ENCODE measurements at regions not wholly inside any gene's neighbourhood (a gene's known extent, or its start where the extent isn't known, plus 50 kb on each side); places are given as distances from the start of the nearest gene placed in this dataset.

- TF ChIP-seq REST (IDR thresholded peaks at IDR 0.05; ENCODE audit: insufficient read depth in 1 of 2, low read depth in 2 of 2, low read length in 1 of 2): no peak
- TF ChIP-seq SIN3A (IDR thresholded peaks at IDR 0.05; ENCODE audit: borderline replicate concordance, insufficient read depth, low read depth, low read length): no peak
- TF ChIP-seq TCF7L2 (IDR thresholded peaks at IDR 0.05; ENCODE audit: low read depth, low read length): no peak
- TF ChIP-seq CTCF (IDR thresholded peaks at IDR 0.05): no peak
- no peak for TF ChIP-seq POLR2AphosphoS5 (IDR thresholded peaks at IDR 0.05; ENCODE audit: low read depth, low read length)
Observed at GRCh38 chr1:164017239-164017638, 541.7 kb upstream of the PBX1 start.

GRCh38 chr1:164020391-164020790 lies 538.6 kb upstream of the PBX1 start:
- Histone ChIP-seq H3K36me3 (ENCODE audit: control insufficient read depth, insufficient read depth, low read length) (no peaks in the 10 kb centered on the region), H3K27me3 (ENCODE audit: control insufficient read depth, insufficient read depth, low read length) (no peaks in the 10 kb centered on the region), H3K4me1 (ENCODE audit: control insufficient read depth, insufficient read depth, low read length) (no peaks in the 10 kb centered on the region), H3K9me3 (ENCODE audit: control insufficient read depth, insufficient read depth, low read depth, low read length) (0 out of 2 replicates have a peak, but pooled peaks cover 3% of the 10 kb centered on the region), H3K27ac (ENCODE audit: low read length) (no peak overlapping the region), H3K4me3 (ENCODE audit: low read depth in 2 of 2, low read length in 2 of 2) (no peak overlapping the region)
- intact Hi-C loops (cut with micrococcal nuclease; ENCODE audit: unreplicated experiment): no loop called here
- DNase-seq (ENCODE audit: low read depth, low spot score): no peak
- CTCF ChIA-PET: no interaction called here
- POLR2A ChIA-PET: no interaction called here
- in situ Hi-C loops (cut with HindIII; ENCODE audit: low pct_unique_long_range_greater_than_20kb, low sequenced_read_pairs): no loop called here
- BruUV-seq (replicated peaks): no TSS peak
- TF ChIP-seq POLR2AphosphoS5 (IDR thresholded peaks at IDR 0.05; ENCODE audit: low read depth, low read length) (no peak), SIN3A (IDR thresholded peaks at IDR 0.05; ENCODE audit: borderline replicate concordance, insufficient read depth, low read depth, low read length) (no peak), CTCF (IDR thresholded peaks at IDR 0.05) (no peak), REST (IDR thresholded peaks at IDR 0.05; ENCODE audit: insufficient read depth in 1 of 2, low read depth in 2 of 2, low read length in 1 of 2) (no peak), TCF7L2 (IDR thresholded peaks at IDR 0.05; ENCODE audit: low read depth, low read length) (no peak)
- ATAC-seq: no peak

More at GRCh38 chr1:164017239-164017638, 541.7 kb upstream of the PBX1 start:
- DNase-seq (ENCODE audit: low read depth, low spot score) (no peak), ATAC-seq (no peak)
- no peaks in the 10 kb centered on the region for H3K27me3 ChIP-seq (ENCODE audit: control insufficient read depth, insufficient read depth, low read length)
- 0 out of 2 replicates have a peak, but pooled peaks cover 3% of the 10 kb centered on the region for H3K9me3 ChIP-seq (ENCODE audit: control insufficient read depth, insufficient read depth, low read depth, low read length)
- in situ Hi-C loops (cut with HindIII; ENCODE audit: low pct_unique_long_range_greater_than_20kb, low sequenced_read_pairs) (no loop called here), intact Hi-C loops (cut with micrococcal nuclease; ENCODE audit: unreplicated experiment) (no loop called here)
- no peaks in the 10 kb centered on the region for H3K36me3 ChIP-seq (ENCODE audit: control insufficient read depth, insufficient read depth, low read length)
- CTCF ChIA-PET: no interaction called here
- no peak overlapping the region for H3K27ac ChIP-seq (ENCODE audit: low read length)
- POLR2A ChIA-PET: no interaction called here
- no peak overlapping the region for H3K4me3 ChIP-seq (ENCODE audit: low read depth in 2 of 2, low read length in 2 of 2)
- BruUV-seq (replicated peaks): no TSS peak
- no peaks in the 10 kb centered on the region for H3K4me1 ChIP-seq (ENCODE audit: control insufficient read depth, insufficient read depth, low read length)
